Left renal cortex interstitium (tissue), 4 donors: ENCODE measurements at regions not wholly inside any gene's neighbourhood (a gene's known extent, or its start where the extent isn't known, plus 50 kb on each side); places are given as distances from the start of the nearest gene placed in this dataset.
A peak's percentile ranks its signal among the peaks of the same experiment; 100 is the strongest.

ENCODE experiments used
- DNase-seq, 4 donors: peaks; one replicate each; pipeline ENCODE4 v3.0.0-alpha.2; 2013; ENCODE audit warnings: low read depth in 4 of 4, low spot score in 2 of 4, missing footprints in 1 of 4

DNA sequence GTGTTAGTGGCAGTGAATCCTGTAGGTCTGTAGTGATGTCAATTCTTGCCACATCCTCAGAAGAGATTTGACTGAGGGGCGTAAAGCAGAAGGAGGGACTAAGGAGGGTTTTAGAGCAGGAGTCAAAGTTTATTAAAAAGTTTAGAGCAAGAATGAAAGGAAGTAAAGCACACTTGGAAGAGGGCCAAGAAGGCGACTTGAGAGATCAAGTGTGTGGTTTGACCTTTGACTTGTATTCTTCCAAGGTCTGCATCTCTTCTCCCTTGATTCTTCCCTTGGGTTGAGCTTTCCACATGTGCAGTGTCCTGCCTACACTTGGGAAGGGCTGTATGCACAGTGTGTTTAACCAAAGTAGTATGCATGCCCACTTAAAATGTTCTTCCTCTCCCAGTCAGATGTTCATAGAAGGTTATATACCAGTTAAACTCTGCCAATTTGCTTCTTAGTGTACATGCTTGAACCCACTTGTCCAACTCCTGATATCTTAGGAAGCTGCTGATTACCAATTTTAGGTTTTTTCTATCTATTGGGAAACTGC lies 627.6 kb downstream of the MMUT start:
- DNase-seq: no peak

DNA sequence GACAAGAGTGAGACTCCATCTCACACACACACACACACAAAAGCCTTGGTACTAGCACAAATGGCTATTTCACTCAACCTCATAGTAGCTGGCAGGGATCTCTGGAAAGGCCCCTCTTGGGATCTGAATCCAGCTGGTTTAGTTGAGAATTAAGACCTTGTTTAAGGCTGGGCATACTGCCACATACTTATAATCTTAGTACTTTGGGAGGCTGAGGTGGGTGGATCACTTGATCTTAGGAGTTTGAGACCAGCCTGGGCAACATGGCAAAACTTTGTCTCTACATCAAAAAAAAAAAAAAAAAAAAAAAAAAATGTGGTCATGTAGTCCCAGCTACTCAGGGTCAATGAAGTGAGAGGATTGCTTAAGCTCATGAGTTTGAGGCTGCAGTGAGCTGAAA lies 628.3 kb downstream of the MMUT start:
- no peak for DNase-seq

DNA sequence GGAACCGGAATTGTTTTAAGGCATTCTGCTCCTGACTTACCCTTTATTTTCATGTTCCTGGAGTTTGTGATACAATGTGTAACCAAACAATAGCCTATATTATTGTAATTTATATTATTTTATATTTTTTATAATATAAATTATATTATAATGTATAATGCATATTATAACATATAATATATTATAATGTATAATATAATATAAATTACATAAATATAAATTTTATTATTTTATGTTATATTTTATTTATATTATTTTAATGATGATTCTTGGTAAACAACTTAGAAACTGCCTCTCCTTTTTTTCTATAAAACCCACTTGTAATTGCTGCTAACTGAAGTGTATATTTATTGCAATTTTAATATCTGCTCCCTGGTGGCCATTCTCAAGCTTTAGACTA lies 629.1 kb downstream of the MMUT start:
- DNase-seq: no peak

DNA sequence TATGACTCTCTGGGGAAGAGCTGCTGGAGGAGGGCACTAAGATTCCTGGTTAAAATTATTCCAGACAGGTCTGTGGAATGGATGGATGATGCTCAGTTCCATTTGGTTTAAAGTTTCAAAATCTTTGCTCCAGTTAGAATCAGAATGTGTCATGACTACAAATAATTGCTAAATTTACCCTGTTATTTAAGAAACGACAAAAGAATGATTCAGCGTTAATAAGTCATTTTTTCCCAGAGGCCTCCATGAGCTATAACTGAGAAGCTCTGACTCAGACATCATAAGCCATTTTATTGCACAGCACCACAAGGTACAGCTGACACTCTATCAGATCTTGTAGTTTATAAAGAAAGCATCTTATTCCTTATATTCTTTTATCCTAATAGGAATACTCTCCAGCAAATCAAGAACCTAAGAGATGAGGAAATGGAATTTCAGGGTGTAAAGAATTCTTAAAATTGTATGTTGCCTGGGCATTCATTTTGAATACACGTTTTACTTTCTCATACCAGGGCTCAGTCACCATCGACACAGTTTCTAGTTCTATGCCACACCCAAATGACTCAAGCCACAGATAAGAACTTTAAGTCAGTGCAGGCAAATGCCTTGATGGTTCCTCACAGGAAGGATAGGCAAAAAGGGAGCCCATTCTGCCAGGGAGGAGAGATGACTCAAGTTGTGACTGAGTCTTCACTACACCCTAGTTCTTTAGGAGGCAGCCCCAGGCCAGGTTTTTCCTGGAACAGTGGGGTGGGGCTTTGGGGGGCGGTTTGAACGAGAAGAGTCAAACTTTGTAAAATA lies 636.0 kb downstream of the MMUT start:
- no peak for DNase-seq

DNA sequence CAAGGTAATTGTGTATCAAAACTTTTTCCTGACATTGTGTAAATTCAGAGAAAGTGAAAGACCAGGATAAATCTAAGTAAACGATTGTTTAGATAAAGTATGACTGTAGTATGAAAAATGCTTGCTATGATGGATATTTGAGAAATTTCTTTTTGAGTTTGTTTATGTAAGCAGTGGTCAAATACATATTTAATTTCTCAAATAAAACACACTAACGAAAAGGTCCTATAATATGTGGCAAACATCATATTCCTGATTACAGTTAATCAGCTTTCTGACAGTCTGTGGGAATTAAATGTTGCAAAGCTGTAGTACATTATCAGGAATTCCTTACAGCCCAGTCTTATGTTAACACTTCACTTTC lies 636.9 kb downstream of the MMUT start:
- DNase-seq: no peak

DNA sequence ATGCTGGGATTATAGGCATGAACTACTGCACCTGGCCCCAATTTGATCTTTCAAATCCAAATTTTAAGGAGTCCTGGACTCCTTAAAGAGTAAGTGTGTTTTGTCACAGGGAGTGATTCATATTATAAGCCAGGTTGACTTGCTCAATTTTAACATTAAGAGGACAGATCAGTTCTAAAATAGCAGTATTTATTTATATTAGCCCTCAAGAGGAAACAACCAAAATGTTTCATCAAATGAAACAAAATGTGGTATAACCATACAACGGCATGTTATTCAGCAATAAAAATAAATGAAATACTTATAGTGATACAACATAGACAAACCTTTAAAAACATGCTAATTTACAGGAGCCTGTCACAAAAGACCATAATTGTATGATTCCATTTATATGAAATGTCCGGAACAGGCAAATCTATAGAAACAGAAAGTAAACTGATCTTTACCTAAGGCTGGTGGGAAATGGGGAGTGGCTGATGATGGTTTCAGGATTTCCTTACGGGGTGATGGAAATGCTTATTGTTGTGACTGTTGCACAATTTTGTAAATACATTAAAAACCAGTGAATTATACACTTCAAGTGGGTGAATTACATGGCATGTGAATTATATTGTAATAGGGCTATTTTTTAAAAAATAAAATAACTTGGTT lies 637.4 kb downstream of the MMUT start:
- no peak for DNase-seq

DNA sequence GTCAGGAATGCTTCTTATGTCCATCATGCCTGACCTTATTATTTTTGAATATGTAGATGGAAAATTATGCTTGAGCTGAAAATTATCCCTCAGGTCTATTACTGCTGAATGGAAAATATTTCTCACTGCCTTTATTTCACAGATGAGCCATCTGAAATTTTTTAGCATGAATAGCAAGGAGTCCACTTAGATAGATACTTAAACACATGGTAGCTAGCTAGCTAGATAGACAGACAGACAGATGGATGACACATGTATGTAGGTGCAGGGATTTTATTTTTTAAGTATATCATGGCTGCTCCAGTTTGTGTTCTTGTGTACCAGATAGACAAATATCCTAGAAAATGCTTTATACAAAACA lies 645.0 kb downstream of the MMUT start:
- no peak for DNase-seq

DNA sequence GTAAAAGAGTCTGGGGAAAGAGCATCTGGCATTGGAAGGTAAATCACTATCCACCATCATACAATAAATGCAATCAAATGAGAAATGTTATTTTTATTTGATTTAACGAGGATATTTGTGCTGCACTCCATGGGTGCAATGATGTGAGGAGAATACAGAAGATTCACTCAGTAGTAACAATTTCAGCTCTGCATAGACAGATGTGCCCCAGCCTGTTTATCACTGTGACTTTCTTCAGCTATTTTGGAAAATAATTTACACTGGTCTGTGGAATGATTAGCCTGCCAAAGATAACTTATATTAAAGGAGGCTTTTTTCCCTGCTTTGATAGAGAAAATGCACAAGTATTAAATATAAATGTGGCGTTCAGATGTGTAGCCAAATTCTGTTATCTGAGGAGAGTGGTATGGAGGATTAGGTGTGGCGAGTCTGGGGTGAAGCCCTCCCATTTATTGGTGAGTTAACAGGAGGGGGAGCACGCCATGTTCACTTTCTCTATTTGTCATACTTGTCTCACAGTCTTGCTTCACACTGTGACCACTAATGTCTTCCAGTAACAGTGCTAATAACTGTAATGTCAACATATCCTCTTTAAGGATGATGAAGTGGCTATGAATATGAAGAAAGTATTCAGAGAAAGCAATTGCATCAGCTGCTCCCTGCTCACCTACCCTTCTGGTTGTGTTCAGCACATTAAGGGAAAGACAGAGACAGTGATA lies 645.6 kb downstream of the MMUT start:
- no peak for DNase-seq

DNA sequence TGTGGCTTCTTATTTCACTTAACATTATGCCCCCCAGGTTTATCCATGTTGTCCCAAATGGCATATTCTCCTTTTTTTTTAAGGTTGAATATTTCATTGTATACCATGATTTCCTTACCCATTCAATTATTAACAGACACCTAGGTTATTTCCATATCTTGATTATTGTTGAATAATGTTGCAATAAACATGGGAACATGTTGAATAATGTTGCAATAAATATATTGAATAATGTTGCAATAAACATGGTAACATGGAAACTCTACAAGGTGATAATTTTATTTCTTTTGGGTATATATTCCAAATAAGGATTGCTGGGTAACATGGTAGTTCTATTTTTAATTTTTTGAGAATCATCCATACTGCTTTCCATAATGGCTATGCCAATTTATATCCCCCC lies 648.1 kb downstream of the MMUT start:
- no peak for DNase-seq

DNA sequence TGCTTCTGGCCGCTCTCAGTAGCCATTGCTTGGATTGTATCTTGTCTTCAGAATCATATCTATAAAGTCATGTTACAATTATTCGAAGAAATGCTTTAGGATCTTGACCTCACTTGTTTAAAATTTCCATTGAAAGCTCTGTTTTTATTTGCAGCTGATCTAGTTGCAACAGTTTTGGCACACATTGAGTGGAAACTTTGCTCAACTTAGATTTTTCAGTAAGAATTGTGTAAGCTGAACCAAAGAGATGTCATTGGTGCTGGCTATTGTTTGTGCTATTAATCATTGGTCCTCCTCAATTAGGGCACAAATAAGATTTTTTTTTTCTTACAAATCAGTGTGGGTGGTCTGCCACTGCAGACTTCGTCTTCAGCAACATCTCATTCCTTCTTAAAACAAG lies 649.2 kb downstream of the MMUT start:
- no peak for DNase-seq

DNA sequence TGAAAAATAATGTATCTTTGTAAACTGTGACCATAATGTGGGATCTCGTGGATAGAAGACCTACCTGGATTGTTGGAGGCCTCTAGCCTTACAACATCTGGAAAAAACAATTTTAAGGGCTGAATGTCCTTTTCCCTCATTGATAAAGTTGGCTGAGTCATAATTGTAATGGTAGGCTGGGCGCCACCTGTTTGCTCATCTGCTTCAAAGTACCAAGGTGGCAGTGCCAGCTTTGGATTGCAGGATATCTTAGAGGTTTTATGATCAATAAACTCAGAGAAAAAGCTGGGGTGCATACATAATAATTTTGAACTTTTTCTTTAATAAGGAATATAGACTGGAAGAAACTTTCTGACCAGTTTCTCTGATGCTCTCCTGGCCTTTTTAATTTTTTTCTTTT lies 653.4 kb downstream of the MMUT start:
- DNase-seq: no peak

DNA sequence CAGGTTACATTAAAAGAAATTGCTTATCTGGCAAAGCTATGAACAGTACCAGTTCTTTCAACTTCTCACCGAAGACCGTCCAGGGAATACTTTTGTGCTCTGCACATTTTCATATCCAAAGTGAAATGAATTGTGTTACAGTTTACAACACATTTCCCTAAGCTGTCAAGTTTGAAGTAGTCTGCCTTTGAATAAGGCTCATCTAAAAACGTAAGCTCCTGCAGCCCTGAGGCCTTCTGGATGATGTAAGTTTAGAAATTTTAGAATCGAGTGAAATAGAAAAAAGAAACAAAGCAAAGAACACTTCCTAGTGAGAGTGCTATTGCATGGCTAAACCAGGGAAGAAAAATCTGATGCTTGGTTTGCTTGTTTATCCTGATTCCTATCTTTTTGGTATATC lies 653.8 kb downstream of the MMUT start:
- no peak for DNase-seq

DNA sequence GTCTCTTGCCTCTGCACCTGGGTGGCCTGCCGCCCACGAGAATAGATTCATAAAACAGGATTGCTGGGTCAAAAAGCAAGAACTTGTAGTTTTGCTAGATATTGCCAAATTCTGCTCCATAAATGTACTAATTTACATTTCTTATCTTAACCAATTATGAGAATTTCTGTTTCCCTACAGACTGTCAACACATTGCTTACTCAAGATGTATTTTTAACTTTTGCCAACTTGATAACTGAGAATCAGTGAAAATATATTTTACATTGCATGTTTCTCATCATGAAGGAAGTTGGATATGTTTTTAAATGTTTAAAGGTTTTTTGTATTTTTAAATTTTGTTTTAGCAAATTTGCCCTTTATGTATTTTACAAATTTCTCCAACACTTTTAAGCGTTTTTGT lies 664.8 kb downstream of the MMUT start:
- DNase-seq: no peak

DNA sequence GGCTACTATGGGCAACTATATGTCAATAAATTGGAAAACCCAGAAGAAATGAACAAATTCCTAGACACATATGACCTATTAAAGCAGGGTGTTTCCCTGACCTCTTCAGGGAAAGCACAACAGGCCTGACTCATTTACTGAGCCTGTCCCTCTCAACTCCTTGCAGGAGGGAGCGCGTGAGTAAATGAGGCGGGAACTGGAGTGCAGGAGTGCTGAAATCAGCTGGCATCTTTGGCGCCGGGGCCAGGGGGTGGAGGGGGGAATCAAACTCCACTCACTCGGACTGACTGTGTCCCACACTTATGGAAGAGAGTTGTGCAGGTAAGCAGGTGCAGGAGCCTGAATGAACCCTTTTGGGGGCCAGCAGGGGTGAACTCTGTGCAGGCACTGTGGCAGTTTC lies 671.2 kb upstream of the PTCHD4 start:
- DNase-seq: no peak

DNA sequence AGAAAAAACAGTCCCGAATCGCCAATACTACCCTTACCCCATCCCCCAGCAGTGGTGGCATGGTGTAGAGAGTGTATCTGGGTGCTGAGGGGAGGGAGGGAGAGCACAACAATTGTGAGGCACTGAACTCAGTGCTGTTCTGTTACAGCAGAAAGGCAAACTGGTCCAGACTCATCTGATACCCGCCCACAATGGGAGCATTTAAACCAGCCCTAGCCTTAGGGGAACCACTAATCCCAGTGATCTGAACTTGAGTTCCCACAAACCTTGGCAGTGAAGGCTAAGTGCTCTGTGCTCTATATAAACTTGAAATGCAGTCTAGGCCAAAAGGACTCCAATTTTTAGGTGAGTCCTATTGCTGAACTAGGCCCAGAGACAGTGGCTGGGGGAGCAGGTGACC lies 666.4 kb upstream of the PTCHD4 start:
- DNase-seq: no peak

DNA sequence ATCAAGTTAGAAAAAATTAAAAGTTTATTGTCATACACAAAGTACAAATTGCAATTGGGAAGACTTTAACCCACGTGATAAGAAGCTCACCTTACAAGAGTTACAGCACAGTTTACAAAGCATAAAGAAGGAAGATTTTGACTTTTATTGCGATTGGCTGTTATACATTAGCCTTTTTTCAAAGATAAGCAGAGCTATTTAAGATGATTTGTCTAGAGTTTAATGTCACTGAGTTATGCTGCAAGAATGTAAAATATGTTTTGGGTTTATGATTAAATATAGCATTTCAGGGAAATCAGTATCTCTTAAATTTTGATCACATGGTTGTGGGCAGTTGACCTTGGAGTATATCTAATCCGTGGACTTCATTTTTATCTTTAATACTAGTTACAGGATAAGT lies 664.2 kb upstream of the PTCHD4 start:
- DNase-seq: no peak

DNA sequence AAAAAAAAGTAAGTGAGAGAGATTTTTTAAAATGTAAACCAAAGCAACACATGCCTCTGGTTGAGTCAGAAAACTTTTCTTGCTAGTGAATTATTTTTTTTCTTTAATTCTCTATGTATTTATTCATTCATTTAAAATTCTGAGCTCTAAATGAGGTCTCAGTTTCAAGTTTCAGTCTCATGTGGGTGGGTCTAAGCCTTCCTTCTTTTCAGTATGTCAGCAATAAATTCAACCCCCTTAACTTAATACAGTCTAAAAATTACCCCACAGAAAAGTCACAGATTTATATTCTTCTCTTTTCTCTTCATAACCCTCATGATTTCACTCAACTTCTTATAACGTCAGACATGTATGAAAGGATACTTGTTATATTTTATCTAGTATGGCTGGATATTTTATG lies 663.3 kb upstream of the PTCHD4 start:
- DNase-seq: no peak

DNA sequence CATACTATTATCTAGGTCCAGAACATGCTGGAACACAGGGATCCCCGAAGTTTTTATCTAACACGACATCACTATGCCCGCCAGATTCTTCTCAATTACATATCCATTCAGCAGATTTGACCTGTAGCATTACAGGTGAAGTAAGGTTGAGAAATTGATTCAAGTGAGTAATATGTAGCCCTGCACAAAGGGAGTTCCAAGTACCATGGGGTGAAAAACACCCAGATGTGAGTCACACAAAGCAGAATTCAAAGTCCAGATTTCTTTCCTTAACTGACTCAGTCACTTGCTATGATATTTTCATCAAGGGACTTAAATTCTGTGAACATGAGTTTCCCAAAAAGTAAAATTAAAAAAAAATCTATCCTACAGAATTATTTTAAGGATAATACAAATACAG lies 655.4 kb upstream of the PTCHD4 start:
- no peak for DNase-seq

DNA sequence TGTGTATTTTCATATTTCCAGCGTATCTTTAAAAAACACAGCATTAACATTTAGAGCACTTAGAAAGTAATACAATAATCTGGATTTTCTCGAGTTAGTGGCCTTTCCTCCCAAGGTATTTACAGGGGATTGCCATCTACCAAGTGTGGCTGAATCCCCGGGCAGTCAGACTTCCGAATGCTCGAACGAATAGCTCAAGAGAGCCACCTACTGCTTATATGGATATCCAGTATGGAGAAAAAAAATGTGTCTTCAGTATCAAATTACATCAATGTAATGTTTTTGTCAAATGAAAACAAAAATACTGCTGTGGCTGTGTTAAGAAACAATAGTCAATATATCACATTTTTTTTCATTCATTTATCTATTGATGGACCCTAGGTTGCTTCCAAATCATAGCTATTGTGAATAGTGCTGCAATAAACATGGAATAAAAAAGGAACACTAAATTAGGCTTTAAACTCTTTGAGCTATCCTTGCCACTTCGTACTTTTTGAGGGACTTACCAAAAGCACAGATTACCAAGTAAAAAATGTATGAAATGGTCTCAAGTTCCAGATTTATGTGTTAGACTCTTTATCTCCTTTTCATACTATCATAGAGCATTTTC lies 654.5 kb upstream of the PTCHD4 start:
- DNase-seq: peak in 2 of 4 donors; percentile 30 to 50

DNA sequence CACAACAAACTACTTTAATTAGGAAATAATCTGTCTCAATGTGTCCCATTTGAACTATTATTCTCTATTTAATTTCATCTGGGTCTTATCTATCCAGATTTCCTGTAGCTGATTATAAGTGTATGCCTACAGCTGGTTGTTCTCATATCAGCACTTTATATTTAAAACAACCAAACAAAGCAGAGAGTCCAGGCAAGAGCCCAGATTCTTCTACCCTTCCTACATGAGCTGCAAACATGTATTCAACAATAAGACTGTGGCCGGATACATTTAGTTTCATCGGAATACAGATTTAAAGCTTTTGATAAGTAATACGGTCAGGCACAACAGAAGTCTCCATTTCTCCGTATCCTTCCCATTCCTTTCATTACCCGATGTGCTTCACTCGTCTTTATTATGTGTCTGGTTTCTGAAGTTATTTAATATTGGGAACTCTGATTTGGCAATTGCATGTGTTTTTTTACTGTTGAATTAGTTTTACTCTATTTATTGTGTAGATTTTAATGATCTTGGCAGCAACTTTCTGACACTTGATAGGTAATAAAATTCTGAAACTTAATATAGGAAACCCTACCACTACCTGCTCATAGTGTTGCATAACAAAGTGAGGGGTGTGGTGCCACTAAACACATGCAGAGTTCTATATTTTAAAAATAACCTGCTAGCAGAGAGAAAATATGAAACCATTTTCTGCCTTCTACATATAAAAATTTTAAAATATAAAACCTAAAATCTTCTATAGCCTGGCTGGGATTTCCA lies 653.5 kb upstream of the PTCHD4 start:
- DNase-seq: no peak

DNA sequence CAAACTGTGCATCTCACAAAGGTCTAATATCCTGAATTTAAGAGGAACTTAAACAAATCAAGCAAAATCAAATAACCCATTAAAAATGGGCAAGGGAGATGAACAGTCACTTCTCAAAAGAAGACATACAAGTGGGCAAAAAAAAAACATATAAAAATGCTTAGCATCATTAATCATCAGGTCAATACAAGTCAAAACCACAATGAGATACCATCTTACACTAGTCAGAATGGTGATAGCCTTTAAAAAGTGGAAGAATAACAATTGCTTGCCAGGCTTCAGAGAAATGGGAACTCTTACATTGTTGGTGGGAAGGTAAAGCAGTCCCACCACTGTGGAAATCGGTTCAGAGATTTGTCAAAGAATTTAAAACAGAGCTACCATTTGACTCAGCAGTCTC lies 646.7 kb upstream of the PTCHD4 start:
- DNase-seq: no peak
